Heart left ventricle (tissue), 16 donors: ENCODE measurements at regions not wholly inside any gene's neighbourhood (a gene's known extent, or its start where the extent isn't known, plus 50 kb on each side); places are given as distances from the start of the nearest gene placed in this dataset.

Source experiments
- ATAC-seq, 4 donors: fragments of 200-7000 bp; cut with Tn5 transposase; one replicate each; pipeline ENCODE4 v1.9.1; 2020 to 2022; ENCODE audit warnings: moderate library complexity in 4 of 4, mild to moderate bottlenecking in 3 of 4, moderate number of reproducible peaks in 1 of 4
- DNase-seq, 5 donors: peaks; one replicate each; pipeline ENCODE4 v3.0.0-alpha.2; 2020
- H3K27ac ChIP-seq, 12 donors: fragments of 200-600 bp; sonication (generic) in 4 of 12; one replicate each; pipeline versions ENCODE4 v1.5.0 to v1.8.0; 2016 to 2022; ENCODE audit warnings: mild to moderate bottlenecking in 2 of 12
- H3K27me3 ChIP-seq, 9 donors: fragments of 200-600 bp; sonication (generic) in 2 of 9; one replicate each; pipeline versions ENCODE4 v1.5.1 to v1.8.0; 2016 to 2022; ENCODE audit warnings: mild to moderate bottlenecking in 3 of 9
- H3K36me3 ChIP-seq, 9 donors: fragments of 200-600 bp; sonication (generic) in 2 of 9; one replicate each; pipeline versions ENCODE4 v1.5.0 to v1.8.0; 2018 to 2022; ENCODE audit warnings: mild to moderate bottlenecking in 2 of 9
- H3K4me1 ChIP-seq, 12 donors: fragments of 200-600 bp; sonication (generic) in 4 of 12; one replicate each; pipeline versions ENCODE4 v1.5.0 to v1.8.0; 2016 to 2022; ENCODE audit warnings: mild to moderate bottlenecking in 3 of 12
- H3K4me3 ChIP-seq, 12 donors: fragments of 200-600 bp; sonication (generic) in 4 of 12; one replicate each; pipeline versions ENCODE4 v1.5.0 to v1.8.0; 2017 to 2022; ENCODE audit warnings: mild to moderate bottlenecking in 9 of 12, moderate library complexity in 4 of 12
- H3K9me3 ChIP-seq, 12 donors: fragments of 200-600 bp; sonication (generic) in 4 of 12; one replicate each; pipeline versions ENCODE4 v1.5.0 to v1.8.0; 2016 to 2022; ENCODE audit warnings: mild to moderate bottlenecking in 1 of 12
- POLR2A ChIP-seq, 2 donors: fragments of 450-650 bp; IDR thresholded peaks; one replicate each; pipeline ENCODE4 v1.6.1; 2017; ENCODE audit warnings: antibody characterized with exemption in 2 of 2, mild to moderate bottlenecking in 2 of 2, moderate library complexity in 2 of 2
- WGBS, 4 donors: extraction: QIAGEN DNeasy Blood & Tissue Kit in 2 of 4; methylation state at CpG; one replicate each; pipeline versions ENCODE4 v1.1.5 to v1.1.7; 2013 to 2018; 5-methylcytosine and 5-hydroxymethylcytosine counted together
- intact Hi-C, 10 donors: fragments of 100-400 bp; cut with DNase I; formaldehyde crosslinking; loops; one replicate each; pipeline versions ENCODE4 v1.11.1 to v1.14.2; 2022
- TF ChIP-seq, protein P1 (sequence below), 12 donors: fragments of 200-600 bp; sonication (generic) in 4 of 12; IDR thresholded peaks; one replicate each; pipeline versions ENCODE4 v1.5.0 to v1.8.0; 2018 to 2022; ENCODE audit warnings: antibody characterized with exemption in 12 of 12, mild to moderate bottlenecking in 5 of 12
- donor health status: ischemic (EF 13 %, LVEDD 7.1; RV severe dilation, severe dysfunction).
- donor health status: healthy with polysubstance abuse.
- donor health status: DM: no; HTN: yes; CAD: no.
- donor health status: DM: no; HTN: no; CAD: no.
- donor health status: ischemic (EF 25% LVEDD 6.9; RV normal size, moderate dysfunction).
- donor health status: ischemic (EF 25% LVEDD 5.7; RV mildly dilated, moderate dysfunction).
- donor health status: healthy.
- donor health status: DM: yes; HTN: yes; CAD: no.
- donor health status: ischemic (EF 35%, LVEDD 5.7; RV mildly dilated, moderate dysfunction).
- donor health status: nonischemic (EF 11% LVEDD 7.7; RV severe dilation, severe dysfunction).
- donor health status: DM: yes; HTN: yes; CAD: no.
- donor health status: PGD.
- donor health status: ischemic (EF 29% LVEDD 5.4; RV normal size, mild dysfunction).
- donor health status: nonischemic (EF 23%, LVEDD 6.1; RV moderate dilation, normal function).

DNA sequence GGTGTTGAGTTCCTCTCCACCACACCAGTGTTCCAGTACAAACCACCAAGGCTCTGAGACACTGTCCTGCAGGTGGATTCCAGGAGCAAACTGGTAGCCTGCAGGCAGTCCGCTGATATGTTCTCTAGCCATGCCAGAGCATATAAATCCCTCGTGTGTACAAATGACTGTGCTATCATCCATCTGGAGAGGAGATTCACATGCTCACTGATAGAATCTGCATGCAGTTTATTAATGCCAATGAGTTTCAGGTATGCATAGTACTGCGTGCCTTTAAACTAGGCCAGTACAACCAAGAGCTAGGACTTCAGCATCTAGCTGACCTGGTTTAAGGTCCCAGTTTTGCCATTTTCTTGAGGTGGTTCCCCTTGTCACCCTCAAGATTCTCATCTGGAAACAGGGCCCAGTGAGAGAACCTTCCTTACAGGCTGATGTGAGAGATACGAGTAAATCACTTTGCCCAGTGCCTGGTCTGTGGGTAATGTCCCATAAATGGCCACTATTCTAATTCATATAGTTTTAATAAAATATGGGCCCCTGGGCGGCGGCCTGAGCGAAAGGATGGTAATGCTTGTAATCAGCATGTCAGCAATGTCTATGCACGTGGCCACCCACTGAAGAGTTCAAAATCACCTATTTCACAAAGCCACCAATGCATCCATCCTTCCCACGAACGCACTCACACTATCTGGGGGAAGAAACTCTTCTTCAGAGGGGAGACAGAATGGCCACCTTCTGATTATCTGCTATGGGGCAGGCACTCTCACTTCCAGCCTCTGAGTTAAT, 268.0 kb upstream of the ZMIZ1 start:
- no peak for ATAC-seq
- Histone ChIP-seq H3K9me3 (no peaks in the 10 kb centered on the region), H3K4me3 (no peak overlapping the region), H3K36me3 (no peaks in the 10 kb centered on the region), H3K4me1 (peaks cover 0 to 41% (median 32%) of the 10 kb centered on the region in 12 donors), H3K27me3 (no peaks in the 10 kb centered on the region), H3K27ac (no peak overlapping the region)
- DNase-seq: no peak
- 95 to 96% (median 96%) methylated on average over 10 of the region's 10 CpGs for WGBS, 4 donors
- no peak for TF ChIP-seq POLR2A (IDR thresholded peaks at IDR 0.05)
- intact Hi-C loops: loop anchor here in 3 of 10 donors (10.0 kb wide), 2 partner anchors 174 to 264 kb away; partner anchors contain the start of gene ZMIZ1 (in 2 of the 3)

DNA sequence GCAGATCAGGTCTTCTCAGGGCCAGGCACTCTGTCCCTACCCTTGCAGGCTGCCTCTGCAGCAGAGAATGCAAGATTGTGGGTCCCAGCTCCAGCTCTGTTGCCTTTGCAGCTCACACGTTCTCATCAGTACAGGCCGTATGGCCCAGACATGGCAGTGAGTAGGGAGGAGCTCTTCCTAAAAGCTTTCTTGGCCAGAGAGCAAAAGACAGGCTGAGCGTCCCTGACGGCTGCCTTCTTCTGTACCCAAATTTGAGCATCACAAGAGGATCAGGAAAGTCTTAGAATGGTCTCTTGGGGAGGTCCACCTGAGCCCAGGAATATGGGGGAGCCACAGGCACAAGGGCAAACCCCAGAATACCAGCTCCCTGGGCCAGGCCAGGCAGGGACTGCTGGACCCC, 266.3 kb upstream of the ZMIZ1 start:
- intact Hi-C loops: loop anchor here in 3 of 10 donors (10.0 kb wide), 2 partner anchors 172 to 262 kb away; partner anchors contain the start of gene ZMIZ1 (in 2 of the 3)
- peak overlapping the region; percentile 35 to 87 (median 62) for H3K27ac ChIP-seq
- no peak overlapping the region for H3K4me3 ChIP-seq
- peaks cover 0 to 56% (median 41%) of the 10 kb centered on the region in 12 donors for H3K4me1 ChIP-seq
- H3K27me3 ChIP-seq: no peaks in the 10 kb centered on the region
- no peak for DNase-seq
- H3K9me3 ChIP-seq: no peaks in the 10 kb centered on the region
- 56 to 80% (median 67%) methylated on average over 4 of the region's 4 CpGs for WGBS, 4 donors
- no peaks in the 10 kb centered on the region for H3K36me3 ChIP-seq
- no peak for TF ChIP-seq POLR2A (IDR thresholded peaks at IDR 0.05)
- TF ChIP-seq, protein P1, sequence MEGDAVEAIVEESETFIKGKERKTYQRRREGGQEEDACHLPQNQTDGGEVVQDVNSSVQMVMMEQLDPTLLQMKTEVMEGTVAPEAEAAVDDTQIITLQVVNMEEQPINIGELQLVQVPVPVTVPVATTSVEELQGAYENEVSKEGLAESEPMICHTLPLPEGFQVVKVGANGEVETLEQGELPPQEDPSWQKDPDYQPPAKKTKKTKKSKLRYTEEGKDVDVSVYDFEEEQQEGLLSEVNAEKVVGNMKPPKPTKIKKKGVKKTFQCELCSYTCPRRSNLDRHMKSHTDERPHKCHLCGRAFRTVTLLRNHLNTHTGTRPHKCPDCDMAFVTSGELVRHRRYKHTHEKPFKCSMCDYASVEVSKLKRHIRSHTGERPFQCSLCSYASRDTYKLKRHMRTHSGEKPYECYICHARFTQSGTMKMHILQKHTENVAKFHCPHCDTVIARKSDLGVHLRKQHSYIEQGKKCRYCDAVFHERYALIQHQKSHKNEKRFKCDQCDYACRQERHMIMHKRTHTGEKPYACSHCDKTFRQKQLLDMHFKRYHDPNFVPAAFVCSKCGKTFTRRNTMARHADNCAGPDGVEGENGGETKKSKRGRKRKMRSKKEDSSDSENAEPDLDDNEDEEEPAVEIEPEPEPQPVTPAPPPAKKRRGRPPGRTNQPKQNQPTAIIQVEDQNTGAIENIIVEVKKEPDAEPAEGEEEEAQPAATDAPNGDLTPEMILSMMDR (IDR thresholded peaks at IDR 0.05): no peak
- ATAC-seq: no peak

DNA sequence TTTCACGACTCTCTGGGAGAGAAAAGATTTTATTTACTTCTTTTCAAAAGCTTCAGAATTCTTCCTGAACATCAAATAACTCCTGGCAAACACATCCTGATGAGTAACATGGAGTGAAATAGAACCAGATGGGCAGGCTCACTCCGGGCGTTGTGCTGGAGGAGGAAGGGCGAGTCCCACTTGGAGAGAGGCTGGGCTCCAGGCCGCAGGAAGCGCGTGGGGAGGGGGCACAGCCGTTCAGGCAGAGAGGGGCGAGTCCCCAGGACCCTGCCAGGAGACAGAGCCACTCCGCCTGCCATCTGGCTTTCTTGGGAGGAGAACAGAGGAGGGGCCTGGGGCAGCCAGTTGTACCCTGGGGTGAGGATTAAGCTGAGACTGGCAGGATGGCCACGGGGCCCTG, 265.9 kb upstream of the ZMIZ1 start:
- no peaks in the 10 kb centered on the region for H3K36me3 ChIP-seq
- no peaks in the 10 kb centered on the region for H3K9me3 ChIP-seq
- peaks cover 0 to 61% (median 43%) of the 10 kb centered on the region in 12 donors for H3K4me1 ChIP-seq
- intact Hi-C loops: loop anchor here in 3 of 10 donors (10.0 kb wide), 2 partner anchors 172 to 262 kb away; partner anchors contain the start of gene ZMIZ1 (in 2 of the 3)
- ATAC-seq: peak in 3 of 4 donors; percentile 57 to 69 (median 63)
- H3K27ac ChIP-seq: peak overlapping the region; percentile 35 to 87 (median 62)
- 53 to 68% (median 56%) methylated on average over 11 of the region's 11 CpGs for WGBS, 4 donors
- DNase-seq: peak; percentile 56 to 82 (median 80)
- no peak for TF ChIP-seq POLR2A (IDR thresholded peaks at IDR 0.05)
- TF ChIP-seq, protein P1 (IDR thresholded peaks at IDR 0.05): no peak
- H3K27me3 ChIP-seq: no peaks in the 10 kb centered on the region
- H3K4me3 ChIP-seq: no peak overlapping the region

DNA sequence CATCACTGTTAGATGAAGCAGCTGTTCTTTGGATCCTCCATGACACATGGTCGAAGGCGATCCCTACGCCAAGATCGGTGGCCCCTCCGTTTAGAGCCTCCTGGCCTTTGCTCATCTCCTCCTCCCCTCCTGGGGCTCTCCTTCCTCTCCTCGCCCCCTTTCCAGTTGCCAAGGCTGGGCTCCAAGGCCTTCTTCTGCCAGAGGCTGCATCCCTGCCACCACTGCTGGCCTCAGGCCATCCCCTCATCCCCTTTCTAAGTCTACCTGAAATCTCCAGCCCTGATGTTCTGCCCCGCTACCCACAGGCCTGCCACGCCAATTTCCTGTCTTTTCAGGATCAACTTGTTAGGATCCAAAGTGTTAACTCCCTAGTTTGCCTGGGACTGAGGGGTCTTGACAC, 265.1 kb upstream of the ZMIZ1 start:
- ATAC-seq (no peak), DNase-seq (peak in 1 of 5 donors; percentile 30)
- peaks cover 0 to 68% (median 43%) of the 10 kb centered on the region in 12 donors for H3K4me1 ChIP-seq
- WGBS, 4 donors: 89 to 96% (median 96%) methylated on average over 8 of the region's 8 CpGs
- no peaks in the 10 kb centered on the region for H3K9me3 ChIP-seq
- no peak for TF ChIP-seq POLR2A (IDR thresholded peaks at IDR 0.05)
- TF ChIP-seq, protein P1 (IDR thresholded peaks at IDR 0.05): no peak
- intact Hi-C loops: loop anchor here in 4 of 10 donors (2.0 to 10.0 kb wide), 3 partner anchors 171 to 265 kb away; partner anchors contain the start of gene ZMIZ1 (in 3 of the 4)
- H3K27ac ChIP-seq: peak overlapping the region in 8 of 12 donors; percentile 62 to 87 (median 80)
- no peak overlapping the region for H3K4me3 ChIP-seq
- H3K27me3 ChIP-seq: no peaks in the 10 kb centered on the region
- no peaks in the 10 kb centered on the region for H3K36me3 ChIP-seq
